Epithelial cell of proximal tubule (primary cell): ENCODE measurements at regions not wholly inside any gene's neighbourhood (a gene's known extent, or its start where the extent isn't known, plus 50 kb on each side); places are given as distances from the start of the nearest gene placed in this dataset.

Source experiments
- DNase-seq: peaks from one replicate; pipeline ENCODE4 v3.0.0-alpha.2; 2011; ENCODE audit warnings: low read depth
- H3K4me3 ChIP-seq: 2 replicates; pipeline ENCODE4 v1.5.1; 2011; ENCODE audit warnings: low read depth, mild to moderate bottlenecking, low read length
- CTCF ChIP-seq: conservative IDR thresholded peaks from 2 replicates; pipeline ENCODE4 v1.5.1; 2012; ENCODE audit warnings: low read depth, mild to moderate bottlenecking, low read length

GRCh38 chr5:13613621-13614020 is 330.9 kb downstream of the DNAH5 start:
- no peak for TF ChIP-seq CTCF
- DNase-seq = no peak
- no peak overlapping the region for H3K4me3 ChIP-seq

- no peak for DNase-seq
- no peak for TF ChIP-seq CTCF
- no peak overlapping the region for H3K4me3 ChIP-seq
These were observed 332.9 kb downstream of the DNAH5 start for GRCh38 chr5:13611604-13612003.

- H3K4me3 ChIP-seq = no peak overlapping the region
- TF ChIP-seq CTCF = no peak
- no peak for DNase-seq
These were observed 335.0 kb downstream of the DNAH5 start for GRCh38 chr5:13609504-13609903.

GRCh38 chr5:13606051-13606450 is 338.4 kb downstream of the DNAH5 start:
- H3K4me3 ChIP-seq = no peak overlapping the region
- TF ChIP-seq CTCF = no peak
- DNase-seq = peak; percentile 39

GRCh38 chr5:13601112-13601511 is 343.4 kb downstream of the DNAH5 start:
- DNase-seq = no peak
- no peak for TF ChIP-seq CTCF
- H3K4me3 ChIP-seq = no peak overlapping the region

GRCh38 chr5:13595978-13596377 is 348.5 kb downstream of the DNAH5 start:
- no peak for DNase-seq
- no peak overlapping the region for H3K4me3 ChIP-seq
- no peak for TF ChIP-seq CTCF

- no peak for TF ChIP-seq CTCF
- peak; percentile 52 for DNase-seq
- no peak overlapping the region for H3K4me3 ChIP-seq
These were observed 352.9 kb downstream of the DNAH5 start for GRCh38 chr5:13591621-13592020.
